ENCODE measurements at regions not wholly inside any gene's neighbourhood (a gene's known extent, or its start where the extent isn't known, plus 50 kb on each side); places are given as distances from the start of the nearest gene placed in this dataset.
"Not testable (repeated sequence)": the region's sequence is repeated elsewhere in the genome, so short reads cannot be mapped to it uniquely, and the experiment has no call there.

DNA sequence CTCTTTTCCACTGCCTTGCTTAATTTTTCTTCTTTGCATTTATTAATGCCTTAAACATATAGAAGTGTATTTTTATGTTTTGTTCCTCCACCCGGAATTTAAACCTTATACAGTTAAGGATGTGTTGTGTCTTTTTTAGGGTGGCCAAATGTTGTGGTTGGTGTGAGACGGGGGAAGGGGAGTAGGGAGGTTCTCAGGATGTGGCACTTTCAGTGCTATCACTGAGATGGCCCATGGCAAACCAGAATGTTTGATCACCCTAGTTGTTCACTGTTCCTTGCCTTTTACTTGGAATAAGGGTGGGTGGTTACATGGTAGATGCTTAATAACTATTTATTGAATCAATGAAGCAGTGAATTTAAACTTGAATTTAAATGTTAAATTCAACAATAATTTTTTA is 216.0 kb upstream of the SLITRK1 start:
- DNase-seq, result no peak

DNA sequence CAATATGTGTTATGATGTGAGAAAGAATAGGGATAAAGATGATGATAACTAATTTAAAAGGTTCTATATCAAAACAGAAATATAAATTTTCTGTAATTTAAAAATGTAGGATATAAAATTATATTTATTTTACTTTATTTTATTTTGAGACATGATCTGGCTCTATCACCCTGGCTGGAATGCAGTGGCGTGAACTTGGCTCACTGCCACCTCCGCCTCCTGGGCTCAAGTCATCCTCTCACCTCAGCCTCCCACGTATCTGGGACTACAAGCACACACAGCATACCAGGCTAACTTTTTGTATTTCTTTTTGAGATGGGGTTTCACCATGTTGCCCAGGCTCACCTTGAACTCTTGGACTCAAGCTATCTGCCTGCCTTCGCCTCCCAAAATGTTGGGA is 214.9 kb upstream of the SLITRK1 start:
- DNase-seq, result no peak

DNA sequence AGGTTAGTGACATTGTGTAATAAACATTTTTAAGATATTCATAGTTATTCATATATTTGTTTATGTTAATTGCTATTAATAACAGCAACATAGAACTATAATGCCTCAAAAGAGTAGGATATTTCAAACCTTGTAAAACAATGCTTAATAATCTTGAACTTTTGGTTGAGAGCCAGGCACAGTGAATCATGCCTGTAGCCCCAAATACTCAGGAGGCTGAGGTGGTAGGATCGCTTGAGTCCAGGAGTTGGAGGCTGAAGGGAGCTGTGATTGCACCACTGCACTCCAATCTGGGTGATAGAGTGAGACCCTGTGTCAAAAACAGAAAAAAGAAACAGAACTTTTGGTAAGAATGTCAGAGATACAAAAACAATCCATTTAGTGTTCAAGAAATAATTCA is 213.9 kb upstream of the SLITRK1 start:
- DNase-seq, result no peak

DNA sequence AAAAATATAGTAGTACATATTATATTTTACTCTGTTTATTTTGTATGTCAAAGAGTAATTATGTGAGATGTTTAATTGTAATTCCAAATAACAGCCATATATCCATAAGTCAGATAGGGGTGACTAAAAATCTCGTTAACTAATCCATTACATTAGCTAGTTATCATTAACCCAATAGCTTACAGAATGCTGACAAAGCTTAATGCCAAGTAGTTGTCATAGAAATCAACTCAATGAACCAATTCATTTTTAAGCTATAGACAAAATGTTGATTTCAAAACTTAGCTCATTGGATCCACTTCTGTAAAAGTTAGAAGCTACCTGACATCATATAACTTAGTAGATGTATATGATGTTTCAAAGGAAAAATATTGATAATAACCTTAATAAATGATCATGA is 206.7 kb upstream of the SLITRK1 start:
- DNase-seq, result no peak

DNA sequence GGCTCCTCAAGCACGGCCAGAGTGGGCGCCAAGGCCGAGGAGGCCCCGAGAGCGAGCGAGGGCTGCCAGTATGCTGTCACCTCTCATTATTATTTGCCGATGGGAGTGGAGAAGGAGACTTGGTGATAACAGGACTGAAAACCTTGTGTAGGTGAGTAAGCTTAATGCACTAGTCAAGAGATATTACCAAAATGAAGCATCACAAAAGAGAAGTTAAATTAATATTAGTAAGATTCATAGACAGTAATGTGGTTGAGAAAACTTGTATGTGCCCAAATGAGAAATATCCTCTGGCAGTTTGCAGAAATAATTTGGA is 204.5 kb upstream of the SLITRK1 start:
- no peak for DNase-seq

DNA sequence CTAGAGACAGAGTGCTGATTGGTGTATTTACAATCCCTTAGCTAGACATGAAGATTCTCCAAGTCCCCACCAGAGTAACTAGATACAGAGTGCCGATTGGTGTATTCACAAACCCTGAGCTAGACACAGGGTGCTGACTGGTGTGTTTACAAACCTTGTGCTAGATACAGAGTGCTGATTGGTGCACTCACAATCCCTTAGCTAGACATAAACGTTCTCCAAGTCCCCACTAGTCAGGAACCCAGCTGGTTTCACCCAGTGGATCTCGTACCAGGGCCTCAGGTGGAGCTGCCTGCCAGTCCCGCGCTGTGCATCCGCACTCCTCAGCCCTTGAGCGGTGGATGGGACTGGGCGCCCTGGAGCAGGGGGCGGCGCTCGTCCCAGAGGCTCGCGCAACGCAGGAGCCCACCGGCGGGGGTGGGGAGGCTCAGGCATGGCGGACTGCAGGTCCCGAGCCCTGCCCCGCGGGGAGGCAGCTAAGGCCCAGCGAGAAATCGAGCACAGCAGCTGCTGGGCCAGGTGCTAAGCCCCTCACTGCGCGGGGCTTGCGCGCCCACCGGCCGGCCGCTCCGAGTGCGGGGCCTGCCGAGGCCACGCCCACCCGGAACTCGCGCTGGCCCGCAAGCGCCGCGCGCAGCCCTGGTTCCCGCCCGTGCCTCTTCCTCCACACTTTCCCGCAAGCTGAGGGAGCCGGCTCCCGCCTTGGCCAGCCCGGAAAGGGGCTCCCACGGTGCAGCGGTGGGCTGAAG is 204.0 kb upstream of the SLITRK1 start:
- DNase-seq, result not testable (repeated sequence)

DNA sequence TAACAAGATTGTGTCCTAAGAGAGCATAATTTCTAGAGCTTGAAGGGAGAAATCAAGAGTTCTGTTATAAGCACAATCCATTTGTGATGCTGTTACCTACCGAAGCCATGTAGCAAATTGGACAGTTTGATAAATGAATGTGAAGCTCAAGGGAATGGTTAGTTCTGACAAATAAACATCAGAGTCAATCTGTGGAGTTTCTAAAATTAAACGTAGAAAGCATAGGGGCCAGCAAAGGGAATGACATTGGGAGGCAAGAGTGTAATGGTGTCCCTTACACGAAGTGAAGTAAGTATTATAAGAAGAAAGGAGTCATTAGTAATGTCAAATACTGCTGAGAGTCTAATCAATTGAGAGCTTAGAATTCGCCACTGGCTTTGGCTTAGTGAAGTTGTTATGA is 200.2 kb upstream of the SLITRK1 start:
- no peak for DNase-seq

DNA sequence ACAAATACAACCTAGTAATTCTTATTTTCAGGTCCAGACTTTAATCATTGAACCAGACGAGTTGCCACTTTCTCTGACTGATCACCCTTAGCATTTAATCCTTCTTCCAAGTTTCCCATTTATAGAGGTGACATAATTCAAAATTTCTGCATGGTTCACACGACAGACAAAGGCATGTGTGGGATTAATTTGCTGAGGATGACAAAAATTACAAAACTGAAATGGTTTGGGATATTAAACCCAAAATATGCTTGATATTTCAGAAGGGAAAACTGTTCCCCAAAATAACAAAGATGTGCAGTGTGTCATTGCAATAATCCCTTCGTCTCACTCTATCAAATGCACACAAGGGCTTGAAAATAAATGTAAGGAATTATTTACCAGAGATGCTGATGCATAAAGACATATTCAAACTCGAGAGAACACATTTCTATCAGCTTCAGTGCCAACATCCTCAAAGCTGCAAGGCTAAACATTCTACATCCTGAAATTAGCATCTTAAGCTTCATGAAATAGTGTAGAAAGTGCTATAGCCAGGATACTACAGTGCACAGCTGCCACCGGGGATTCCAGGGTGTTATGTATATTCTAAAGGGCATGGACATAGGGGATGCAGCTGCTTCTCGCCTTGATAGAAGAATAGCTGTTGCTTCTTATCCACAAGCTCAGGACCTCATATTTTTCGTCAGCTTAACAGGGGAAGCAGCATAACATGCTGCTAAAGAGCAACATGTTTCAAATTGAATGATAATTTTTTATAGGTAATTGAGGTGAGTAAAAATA is 198.7 kb upstream of the SLITRK1 start:
- no peak for DNase-seq

DNA sequence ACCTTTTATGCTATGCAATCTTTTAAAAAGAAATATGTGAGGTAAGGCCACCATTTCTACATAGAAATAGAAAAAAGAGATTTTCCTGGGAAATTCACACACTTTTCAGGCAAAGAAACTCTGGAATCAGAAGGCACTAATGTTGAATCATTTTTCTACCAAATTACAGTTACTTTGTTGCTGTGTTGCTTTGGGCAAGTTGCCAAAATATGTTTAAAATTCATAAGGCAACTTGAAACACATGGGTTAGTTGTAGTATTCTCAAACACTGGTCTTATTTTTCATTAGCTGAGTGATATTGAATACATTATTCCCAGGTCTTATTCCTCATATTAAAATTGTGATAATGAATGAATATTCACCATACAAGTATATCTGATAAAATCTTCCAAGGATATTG is 195.0 kb upstream of the SLITRK1 start:
- no peak for DNase-seq

DNA sequence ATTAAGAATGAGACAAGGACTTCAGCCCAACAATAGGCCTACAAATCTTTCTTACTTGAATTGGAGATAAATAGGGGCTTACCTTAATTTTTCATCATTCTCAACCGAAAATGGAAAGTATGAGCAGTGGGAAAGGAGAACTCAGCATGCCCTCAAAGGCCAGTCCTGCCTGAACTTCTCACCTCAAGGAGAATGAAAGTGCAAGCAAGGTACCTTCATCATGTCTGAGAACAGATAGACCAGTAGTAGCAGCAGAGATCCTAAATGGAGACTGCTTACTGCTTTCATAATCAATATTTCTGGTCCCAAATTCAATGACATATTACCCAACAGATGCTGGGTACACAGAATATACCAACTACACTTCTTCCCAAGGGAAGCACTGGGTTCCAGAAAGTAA is 194.0 kb upstream of the SLITRK1 start:
- DNase-seq, result no peak

DNA sequence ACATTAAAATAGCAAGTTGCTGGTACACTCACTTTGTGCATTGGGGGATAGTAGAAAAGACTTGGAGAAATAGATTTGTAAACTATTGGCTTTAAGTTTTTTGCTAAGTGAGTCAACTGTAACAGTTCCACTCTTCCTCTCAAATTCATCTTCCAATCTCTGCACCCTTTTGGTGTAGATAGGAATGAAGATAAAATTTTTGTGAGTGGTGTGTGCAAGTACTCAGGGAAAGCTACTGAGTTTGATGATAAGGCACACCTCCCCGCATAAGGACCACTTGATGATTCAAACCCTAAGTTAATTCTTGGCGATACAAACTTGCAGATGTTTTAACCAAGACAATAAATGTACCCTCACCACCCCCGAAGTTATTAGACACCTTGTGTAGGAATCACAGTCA is 168.3 kb upstream of the SLITRK1 start:
- no peak for DNase-seq

DNA sequence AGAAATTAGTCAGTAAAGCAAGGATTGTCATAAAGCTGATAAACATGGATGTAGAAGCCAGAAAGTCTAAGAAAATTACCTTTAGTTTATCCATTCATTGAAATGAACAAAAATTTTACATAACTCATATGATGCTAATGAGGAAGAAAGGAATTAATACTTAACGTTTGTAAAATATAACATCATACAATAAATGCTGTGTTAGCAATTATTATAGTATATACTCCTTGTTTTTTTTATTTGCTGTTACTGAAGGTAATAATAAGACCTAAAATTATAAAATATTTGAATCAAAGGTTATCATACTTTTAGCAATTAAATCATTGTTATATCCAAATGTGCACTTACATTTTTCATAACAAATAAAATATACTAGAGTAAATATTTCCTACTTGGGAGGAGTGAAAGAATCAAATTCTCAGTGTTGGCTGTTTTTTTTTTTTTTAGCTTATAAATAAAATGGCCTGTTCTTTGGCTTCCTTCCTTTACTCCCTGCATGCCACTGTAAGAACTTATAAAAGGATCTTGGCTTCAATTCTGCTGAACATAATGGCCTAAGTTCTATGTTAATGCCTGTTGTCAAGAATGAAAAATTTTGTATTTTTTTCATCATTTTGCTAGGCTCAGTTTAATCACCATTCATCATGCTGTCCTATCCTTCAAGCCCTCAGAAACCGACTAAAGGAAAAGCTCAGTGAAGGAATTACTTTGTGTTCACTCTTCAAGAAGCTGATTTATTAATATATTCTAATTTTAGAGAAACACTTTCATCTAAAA is 167.4 kb upstream of the SLITRK1 start:
- DNase-seq, result no peak

DNA sequence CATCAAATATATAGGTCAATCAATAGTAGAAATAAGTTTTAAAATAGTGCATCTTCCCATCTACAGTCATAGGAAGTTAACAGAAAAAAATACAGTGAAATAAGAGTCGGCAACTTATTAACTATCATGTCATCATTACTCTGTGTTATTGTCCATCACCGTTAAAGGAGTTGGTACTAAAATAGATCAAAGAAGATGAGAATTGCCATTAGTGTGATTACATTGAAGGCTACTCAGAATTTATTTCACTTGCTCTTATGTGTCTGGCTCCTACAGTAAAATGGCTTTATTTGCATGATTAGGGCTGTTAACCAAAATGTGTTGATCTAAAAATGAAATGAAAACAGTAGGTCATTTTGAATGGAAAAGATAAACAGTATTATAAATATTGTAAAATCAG is 162.5 kb upstream of the SLITRK1 start:
- no peak for DNase-seq

DNA sequence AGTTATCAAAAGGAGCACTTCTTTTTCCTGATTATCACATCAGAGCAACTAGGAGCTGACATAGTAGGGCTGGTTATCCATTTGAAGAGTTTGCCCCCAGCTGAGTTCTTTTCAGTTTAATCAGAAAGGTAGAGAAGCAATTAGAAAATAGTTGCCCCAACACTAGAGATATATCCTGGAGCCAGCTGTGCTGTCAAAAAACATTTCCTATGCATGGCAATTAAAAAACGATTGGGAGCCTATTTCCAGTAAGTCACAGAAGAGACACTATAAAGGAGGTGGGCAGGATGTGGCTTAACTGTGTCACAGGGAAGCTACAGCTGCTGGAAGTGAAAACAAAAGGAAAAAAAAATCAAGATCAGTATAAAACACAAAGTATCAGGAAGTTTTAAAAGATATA is 155.7 kb upstream of the SLITRK1 start:
- DNase-seq, result no peak

DNA sequence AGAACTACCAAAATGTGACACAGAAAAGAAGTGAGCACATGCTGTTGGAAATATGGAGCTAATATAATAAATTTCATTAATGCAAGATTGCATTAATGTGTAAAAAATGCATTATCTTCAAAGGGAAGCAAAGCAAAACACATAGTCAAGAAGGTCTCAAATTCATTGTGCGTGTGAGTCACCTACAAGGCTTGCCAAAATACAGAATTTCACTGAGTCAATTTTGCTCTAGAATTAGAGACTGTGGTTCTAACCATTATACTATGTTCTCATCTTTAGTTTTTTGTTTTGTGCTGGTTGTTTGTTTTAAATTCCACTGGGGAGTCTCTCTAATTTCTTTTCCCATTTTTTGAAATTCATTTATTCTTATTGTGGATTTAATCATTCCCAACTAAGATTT is 149.8 kb upstream of the SLITRK1 start:
- no peak for DNase-seq

DNA sequence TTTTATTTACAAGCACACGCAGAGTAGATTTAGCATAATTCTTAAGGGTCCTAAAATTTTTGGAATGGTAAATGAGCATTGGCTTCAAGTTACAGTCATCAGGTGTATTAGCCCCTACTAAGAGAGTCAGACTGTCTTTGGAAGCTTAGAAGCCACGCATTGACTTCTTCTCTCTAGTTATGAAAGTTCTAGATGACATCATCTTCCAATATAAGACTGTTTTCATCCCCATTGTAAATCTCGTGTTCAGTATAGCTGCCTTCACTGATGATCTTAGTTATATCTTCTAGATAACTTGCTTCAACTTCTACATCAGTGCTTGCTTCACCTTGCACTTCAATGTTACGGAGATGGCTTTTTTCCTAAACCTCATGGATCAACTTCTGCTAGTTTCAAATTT is 148.8 kb upstream of the SLITRK1 start:
- no peak for DNase-seq

DNA sequence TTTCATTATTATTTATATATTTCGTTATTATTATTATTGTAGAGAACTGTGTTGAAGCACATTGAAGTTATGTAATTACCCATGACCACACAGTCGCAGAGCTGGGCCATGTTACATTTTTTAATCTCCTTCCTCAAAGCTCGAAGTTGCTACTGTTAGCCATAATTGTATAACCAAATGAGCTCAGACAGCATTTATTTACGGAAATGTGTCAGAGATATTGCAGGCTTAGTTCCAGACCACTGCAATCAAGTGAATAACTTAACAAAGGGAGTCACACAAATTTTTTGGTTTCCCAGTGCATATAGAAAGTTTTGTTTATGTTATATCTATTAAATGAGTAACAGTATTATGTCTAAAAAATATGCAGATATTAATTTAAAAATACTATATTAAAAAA is 147.1 kb upstream of the SLITRK1 start:
- no peak for DNase-seq

DNA sequence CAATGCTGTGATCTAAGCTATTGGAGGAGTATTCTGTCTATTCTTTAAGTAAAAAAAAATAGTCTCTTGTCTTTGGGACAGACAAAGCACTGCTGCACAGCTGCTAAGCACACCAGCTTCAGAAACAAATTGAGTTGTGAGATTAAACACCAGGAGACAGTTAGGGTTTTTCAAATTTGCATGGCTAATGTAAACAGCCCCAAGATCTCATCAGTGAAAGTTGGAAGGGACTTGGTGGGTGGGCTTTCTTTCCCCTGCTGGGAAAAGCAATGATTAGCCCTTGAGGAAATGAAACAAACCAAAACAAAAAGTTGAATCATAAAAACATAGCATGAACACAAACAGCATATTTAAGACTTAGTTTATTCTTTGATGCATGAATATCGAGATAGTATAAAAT is 143.6 kb upstream of the SLITRK1 start:
- no peak for DNase-seq

DNA sequence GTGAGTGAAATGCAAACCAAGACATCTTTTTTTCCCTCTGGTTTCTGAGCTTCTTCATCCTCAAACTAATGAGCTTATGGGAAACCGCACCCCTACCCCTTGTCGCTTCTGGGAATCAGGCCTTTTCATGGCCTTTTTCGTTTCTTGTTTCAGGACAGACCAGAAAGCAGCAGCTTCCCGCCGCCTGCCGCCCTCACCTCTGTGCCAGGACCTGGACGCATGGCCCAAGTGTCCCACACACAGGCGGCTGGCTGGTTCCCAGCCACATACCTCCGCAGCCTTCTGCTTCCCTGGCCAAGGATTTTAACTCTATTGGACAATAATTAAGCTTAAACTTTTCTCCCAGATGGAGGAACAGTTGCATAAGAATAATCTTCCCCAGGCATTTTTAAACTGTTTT is 114.1 kb upstream of the SLITRK1 start:
- no peak for DNase-seq

DNA sequence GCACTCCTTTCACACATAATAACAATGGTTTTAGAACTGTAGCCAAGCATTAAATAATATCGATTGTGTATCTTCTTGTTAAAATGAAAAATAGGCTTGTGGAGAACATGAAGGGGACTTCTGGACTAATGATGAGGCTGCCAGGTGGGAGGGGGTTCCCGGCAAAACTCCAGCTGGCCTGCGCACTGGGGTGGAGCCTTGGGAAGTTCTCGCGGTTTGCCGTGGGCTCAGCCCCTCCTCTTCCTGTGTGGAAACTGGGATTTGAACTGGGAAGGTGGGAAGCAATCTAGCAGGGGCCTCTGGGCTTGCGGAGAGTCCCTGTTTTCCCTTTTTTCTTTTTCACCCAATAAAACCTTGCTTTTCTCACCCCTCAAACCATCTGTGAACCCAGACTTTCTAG is 113.7 kb upstream of the SLITRK1 start:
- no peak for DNase-seq

DNA sequence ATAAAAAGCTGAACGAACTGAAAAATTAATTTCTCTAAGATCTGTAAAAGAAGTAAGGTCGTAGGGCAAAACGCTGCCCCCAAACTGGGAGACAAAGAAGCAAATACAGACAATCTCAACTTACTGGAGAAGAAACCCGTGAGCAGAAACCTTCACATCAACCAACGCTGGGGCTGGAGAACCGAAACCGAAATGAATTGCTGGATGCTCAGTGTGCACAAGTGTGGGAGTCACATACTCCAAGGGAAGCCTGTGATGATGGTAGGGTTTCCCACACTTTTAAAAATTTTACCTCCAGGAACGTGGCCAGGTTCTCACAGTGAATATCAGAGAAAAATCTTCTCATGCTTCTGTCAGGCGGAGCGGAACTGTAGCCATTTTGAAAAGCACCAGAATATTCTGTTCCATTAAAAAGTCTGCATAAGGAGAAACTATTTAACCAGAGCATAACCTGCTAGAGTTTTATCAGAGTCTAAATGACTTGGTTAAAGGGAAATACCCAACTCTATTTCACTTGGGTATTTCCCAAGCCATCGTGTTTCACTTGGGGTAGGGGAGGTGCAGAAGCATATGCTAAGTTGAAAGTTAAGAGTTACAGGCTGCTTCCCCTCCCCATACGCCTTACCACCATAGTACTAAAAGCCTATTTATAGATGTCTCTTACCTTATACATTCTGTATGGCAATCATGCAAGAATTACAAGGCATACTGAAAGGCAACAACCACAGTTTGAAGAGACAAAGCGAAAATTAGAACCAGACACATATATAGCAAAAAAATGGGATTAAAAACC is 110.5 kb upstream of the SLITRK1 start:
- no peak for DNase-seq

DNA sequence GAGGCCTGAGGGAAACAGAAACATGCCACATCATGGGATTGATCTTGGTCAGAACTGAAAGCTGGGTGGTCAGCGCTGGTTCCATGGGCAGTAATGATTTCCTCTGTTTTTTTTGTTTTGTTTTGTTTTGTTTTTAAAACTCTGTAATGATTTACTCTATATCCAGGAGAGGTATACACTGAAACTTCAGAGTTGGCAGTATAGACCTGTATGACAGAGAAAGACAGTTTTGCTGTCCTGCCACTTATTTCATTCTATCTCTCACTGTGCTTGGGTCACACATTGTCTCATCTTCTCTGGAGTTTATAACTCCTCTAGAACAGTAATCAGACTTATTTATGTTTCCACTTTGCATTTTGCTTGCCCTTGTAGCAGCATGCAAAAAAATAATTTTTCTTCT is 105.1 kb upstream of the SLITRK1 start:
- DNase-seq, result no peak

DNA sequence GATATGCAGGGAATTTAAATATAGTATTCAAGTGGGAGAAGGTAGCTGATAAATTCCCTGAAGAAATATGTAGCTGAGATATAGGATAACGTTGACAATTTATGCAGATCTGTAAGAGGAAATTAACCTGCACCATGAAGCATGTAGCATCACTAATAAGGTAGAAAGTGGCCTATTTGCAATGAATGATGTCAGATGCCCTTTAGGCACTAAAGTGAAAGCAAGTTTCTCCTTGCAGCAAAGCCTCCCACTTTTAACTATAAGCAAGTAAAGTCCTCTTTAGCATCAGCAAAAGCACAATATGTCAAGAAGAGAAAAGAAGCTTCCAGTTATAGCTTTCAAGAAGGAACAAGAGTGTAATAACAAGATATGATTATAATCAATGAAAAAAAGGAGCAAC is 102.5 kb upstream of the SLITRK1 start:
- DNase-seq, result no peak
